ENCODE measurements at regions not wholly inside any gene's neighbourhood (a gene's known extent, or its start where the extent isn't known, plus 50 kb on each side); places are given as distances from the start of the nearest gene placed in this dataset.

DNA sequence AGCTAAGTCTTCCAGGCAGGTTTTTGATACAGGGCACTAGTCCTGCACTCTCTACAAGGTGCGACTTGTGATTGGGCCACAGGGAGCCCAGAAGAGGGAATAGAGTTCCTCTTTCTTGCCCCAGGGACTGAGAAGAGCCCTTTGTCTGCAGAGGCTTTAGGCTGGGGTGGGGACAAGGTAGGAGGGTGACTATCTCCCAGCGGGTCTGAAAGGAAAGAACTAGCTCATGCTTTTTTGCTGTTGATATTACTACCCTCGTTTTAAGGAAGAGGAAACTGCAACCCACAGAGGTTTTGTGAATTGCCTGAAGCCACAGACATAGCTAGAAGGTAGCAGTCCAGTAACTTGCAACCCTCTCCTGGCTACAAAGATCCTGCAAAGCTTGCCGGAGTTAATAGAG lies 615.2 kb downstream of the MATN1 start:
- no peaks in the 10 kb centered on the region for H3K36me3 ChIP-seq
- no peak overlapping the region for H3K27ac ChIP-seq
- TF ChIP-seq POLR2A (IDR thresholded peaks at IDR 0.05), result no peak
- TF ChIP-seq CTCF (IDR thresholded peaks at IDR 0.05), result no peak
- H3K9me3 ChIP-seq, result no peaks in the 10 kb centered on the region
- H3K4me1 ChIP-seq, result no peaks in the 10 kb centered on the region
- intact Hi-C loops (cut with DNase I), result loop anchor here (10.0 kb wide), 1 partner anchor 873 kb away; the partner anchor contains the start of genes MECR and PTPRU
- DNase-seq, result no peak
- WGBS, 2 donors, result 55 to 65% methylated on average over 4 of the region's 4 CpGs
- no peaks in the 10 kb centered on the region for H3K27me3 ChIP-seq
- no peak overlapping the region for H3K4me3 ChIP-seq (replicated peaks in 1 of 3)

DNA sequence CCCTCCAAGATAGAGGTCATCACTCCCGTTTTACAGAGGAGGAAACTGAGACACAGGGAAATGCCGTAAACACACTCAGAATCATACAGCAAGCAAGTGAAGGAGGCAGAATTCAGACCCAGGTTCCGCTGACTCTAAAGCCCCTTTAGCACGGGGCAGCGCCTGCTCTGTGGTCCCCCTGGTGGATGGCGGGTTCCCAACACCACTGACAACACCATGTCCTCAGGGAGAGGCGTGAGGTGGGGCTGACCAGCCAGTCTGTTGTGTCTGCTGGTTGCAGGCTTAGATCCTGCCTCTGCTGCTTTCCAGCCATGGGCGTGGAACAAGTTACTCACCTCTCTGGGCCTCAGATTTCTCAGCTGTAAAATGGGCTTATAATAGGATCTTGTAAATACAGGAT lies 617.3 kb downstream of the MATN1 start:
- no peak for TF ChIP-seq POLR2A (IDR thresholded peaks at IDR 0.05)
- TF ChIP-seq CTCF (IDR thresholded peaks at IDR 0.05), result peak in 3 of 6 experiments; percentile 21 to 48 (median 47)
- no peak overlapping the region for H3K4me3 ChIP-seq (replicated peaks in 1 of 3)
- H3K4me1 ChIP-seq, result no peaks in the 10 kb centered on the region
- WGBS, 2 donors, result 19 to 25% methylated on average over 8 of the region's 8 CpGs
- intact Hi-C loops (cut with DNase I), result loop anchor here (10.0 kb wide), 1 partner anchor 871 kb away; the partner anchor contains the start of genes MECR and PTPRU
- no peak overlapping the region for H3K27ac ChIP-seq
- no peaks in the 10 kb centered on the region for H3K36me3 ChIP-seq
- no peaks in the 10 kb centered on the region for H3K9me3 ChIP-seq
- DNase-seq, result peak; percentile 33 to 36
- H3K27me3 ChIP-seq, result no peaks in the 10 kb centered on the region

DNA sequence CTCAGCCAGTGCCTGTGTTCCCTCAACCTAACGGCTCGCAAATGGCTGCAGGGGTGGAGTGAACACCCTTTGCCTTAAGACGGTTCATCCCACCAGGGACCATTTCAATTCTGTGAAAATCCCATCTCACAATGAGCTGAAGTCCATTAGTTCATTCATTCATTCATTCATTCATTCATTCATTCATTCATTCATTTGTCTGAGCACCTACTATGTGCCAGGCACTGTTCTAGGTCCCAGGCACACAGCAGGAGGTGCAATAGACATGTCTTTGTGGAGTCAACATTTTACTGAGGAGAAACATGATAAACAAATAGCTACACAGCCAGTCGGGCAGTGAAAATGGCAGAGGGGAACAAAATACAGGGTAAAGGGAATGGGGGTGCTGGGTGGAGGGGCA lies 618.8 kb downstream of the MATN1 start:
- Histone ChIP-seq H3K4me1 (no peaks in the 10 kb centered on the region), H3K9me3 (no peaks in the 10 kb centered on the region), H3K4me3 (replicated peaks in 1 of 3) (no peak overlapping the region), H3K27me3 (no peaks in the 10 kb centered on the region), H3K27ac (no peak overlapping the region), H3K36me3 (no peaks in the 10 kb centered on the region)
- DNase-seq, result no peak
- 74 to 76% methylated on average over 4 of the region's 4 CpGs for WGBS, 2 donors
- TF ChIP-seq POLR2A (IDR thresholded peaks at IDR 0.05), result no peak
- TF ChIP-seq CTCF (IDR thresholded peaks at IDR 0.05), result no peak
- intact Hi-C loops (cut with DNase I), result loop anchor here (10.0 kb wide), 1 partner anchor 870 kb away; the partner anchor contains the start of genes MECR and PTPRU

GRCh38 chr1:30103708-30104411 lies 619.5 kb downstream of the MATN1 start:
- intact Hi-C loops (cut with DNase I), result loop anchor here (10.0 kb wide), 1 partner anchor 869 kb away; the partner anchor contains the start of genes MECR and PTPRU
- WGBS, 2 donors, result 46 to 49% methylated on average over 11 to 13 of the region's 14 CpGs
- Histone ChIP-seq H3K4me1 (no peaks in the 10 kb centered on the region), H3K4me3 (replicated peaks in 1 of 3) (no peak overlapping the region), H3K27me3 (no peaks in the 10 kb centered on the region), H3K36me3 (no peaks in the 10 kb centered on the region), H3K27ac (no peak overlapping the region), H3K9me3 (no peaks in the 10 kb centered on the region)
- no peak for DNase-seq
- no peak for TF ChIP-seq CTCF (IDR thresholded peaks at IDR 0.05)
- TF ChIP-seq POLR2A (IDR thresholded peaks at IDR 0.05), result no peak

GRCh38 chr1:30102605-30103004 lies 620.8 kb downstream of the MATN1 start:
- WGBS, 2 donors, result 89 to 90% methylated on average over 7 of the region's 7 CpGs
- no peak for TF ChIP-seq POLR2A (IDR thresholded peaks at IDR 0.05)
- TF ChIP-seq CTCF (IDR thresholded peaks at IDR 0.05), result no peak
- H3K36me3 ChIP-seq, result no peaks in the 10 kb centered on the region
- H3K4me3 ChIP-seq (replicated peaks in 1 of 3), result no peak overlapping the region
- no peak overlapping the region for H3K27ac ChIP-seq
- intact Hi-C loops (cut with DNase I), result loop anchor here (10.0 kb wide), 1 partner anchor 868 kb away; the partner anchor contains the start of genes MECR and PTPRU
- no peaks in the 10 kb centered on the region for H3K4me1 ChIP-seq
- no peak for DNase-seq
- no peaks in the 10 kb centered on the region for H3K9me3 ChIP-seq
- no peaks in the 10 kb centered on the region for H3K27me3 ChIP-seq

Data from thyroid gland (tissue), 4 donors.